ENCODE measurements at regions not wholly inside any gene's neighbourhood (a gene's known extent, or its start where the extent isn't known, plus 50 kb on each side); places are given as distances from the start of the nearest gene placed in this dataset.

DNA sequence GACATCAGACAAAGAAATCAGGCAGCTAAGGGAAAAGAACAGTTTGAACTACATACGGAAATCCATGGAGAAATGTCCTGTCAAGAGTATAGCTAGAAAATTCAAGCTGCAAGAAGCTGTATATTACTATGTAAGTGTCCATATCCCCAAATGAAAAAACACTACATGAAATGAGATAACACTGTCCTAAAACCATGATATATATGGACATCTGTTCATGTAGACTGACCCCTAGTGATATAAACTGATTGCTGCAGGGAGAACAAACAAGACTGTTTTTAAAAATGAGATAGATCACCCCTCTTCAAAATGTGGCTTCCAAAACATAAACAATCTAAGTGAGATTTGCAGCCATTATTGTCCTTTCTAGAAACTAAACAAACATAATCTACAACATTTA is 985.6 kb downstream of the EPHA3 start:
- Histone ChIP-seq H3K27me3 (no peaks in the 10 kb centered on the region), H3K4me3 (no peak overlapping the region), H3K9me3 (no peaks in the 10 kb centered on the region), H3K4me1 (no peaks in the 10 kb centered on the region), H3K27ac (no peak overlapping the region), H3K36me3 (no peaks in the 10 kb centered on the region)
- TF ChIP-seq, protein P1, sequence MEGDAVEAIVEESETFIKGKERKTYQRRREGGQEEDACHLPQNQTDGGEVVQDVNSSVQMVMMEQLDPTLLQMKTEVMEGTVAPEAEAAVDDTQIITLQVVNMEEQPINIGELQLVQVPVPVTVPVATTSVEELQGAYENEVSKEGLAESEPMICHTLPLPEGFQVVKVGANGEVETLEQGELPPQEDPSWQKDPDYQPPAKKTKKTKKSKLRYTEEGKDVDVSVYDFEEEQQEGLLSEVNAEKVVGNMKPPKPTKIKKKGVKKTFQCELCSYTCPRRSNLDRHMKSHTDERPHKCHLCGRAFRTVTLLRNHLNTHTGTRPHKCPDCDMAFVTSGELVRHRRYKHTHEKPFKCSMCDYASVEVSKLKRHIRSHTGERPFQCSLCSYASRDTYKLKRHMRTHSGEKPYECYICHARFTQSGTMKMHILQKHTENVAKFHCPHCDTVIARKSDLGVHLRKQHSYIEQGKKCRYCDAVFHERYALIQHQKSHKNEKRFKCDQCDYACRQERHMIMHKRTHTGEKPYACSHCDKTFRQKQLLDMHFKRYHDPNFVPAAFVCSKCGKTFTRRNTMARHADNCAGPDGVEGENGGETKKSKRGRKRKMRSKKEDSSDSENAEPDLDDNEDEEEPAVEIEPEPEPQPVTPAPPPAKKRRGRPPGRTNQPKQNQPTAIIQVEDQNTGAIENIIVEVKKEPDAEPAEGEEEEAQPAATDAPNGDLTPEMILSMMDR (IDR thresholded peaks at IDR 0.05) = no peak
- no peak for TF ChIP-seq POLR2A (IDR thresholded peaks at IDR 0.05)
- intact Hi-C loops (cut with DNase I; ENCODE audit: low total_unique reads) = no loop called here
- no peak for DNase-seq

DNA sequence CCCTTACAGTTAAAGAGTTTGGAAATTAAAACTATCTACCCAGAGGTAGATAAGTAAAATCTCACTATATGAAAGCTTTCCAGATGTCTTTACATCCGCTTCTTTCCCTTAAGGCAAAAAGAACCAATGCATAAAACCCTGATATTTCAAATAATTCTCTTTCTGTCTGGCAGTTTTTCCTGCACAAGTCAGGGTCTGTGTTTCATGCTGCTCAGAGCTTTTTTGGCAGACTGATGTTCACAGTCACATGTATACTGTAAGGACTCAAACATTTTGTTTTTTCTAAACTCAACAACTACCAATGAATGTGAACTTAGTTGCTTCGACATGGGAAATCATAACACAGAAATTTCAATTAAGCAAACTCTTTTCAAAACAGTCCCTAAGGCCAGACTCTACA is 988.4 kb downstream of the EPHA3 start:
- no peak for DNase-seq
- intact Hi-C loops (cut with DNase I; ENCODE audit: low total_unique reads) = no loop called here
- Histone ChIP-seq H3K4me1 (no peaks in the 10 kb centered on the region), H3K4me3 (no peak overlapping the region), H3K27me3 (no peaks in the 10 kb centered on the region), H3K36me3 (no peaks in the 10 kb centered on the region), H3K9me3 (no peaks in the 10 kb centered on the region), H3K27ac (no peak overlapping the region)
- TF ChIP-seq, protein P1 (IDR thresholded peaks at IDR 0.05) = no peak
- TF ChIP-seq POLR2A (IDR thresholded peaks at IDR 0.05) = no peak

DNA sequence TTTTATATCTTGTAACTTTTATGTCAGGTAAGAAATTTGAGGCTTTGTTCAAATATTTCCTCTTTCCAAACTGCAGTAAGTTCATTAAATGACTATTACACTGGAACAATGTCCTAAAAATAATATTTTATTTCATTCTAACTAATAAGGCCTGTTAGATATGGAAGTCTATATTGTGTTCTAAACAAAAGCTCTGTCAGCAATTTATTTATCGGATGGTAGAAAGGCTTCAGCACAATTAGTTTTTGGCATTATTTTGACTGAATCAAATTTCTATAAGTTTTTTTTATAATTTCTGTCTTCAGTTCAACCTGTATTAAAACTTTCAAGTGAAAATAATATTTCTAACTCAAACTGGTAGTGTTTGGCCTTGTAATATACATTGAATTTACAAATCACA is 992.1 kb downstream of the EPHA3 start:
- TF ChIP-seq, protein P1 (IDR thresholded peaks at IDR 0.05) = no peak
- TF ChIP-seq POLR2A (IDR thresholded peaks at IDR 0.05) = no peak
- intact Hi-C loops (cut with DNase I; ENCODE audit: low total_unique reads) = no loop called here
- no peaks in the 10 kb centered on the region for H3K4me1 ChIP-seq
- no peak overlapping the region for H3K27ac ChIP-seq
- H3K27me3 ChIP-seq = no peaks in the 10 kb centered on the region
- H3K36me3 ChIP-seq = no peaks in the 10 kb centered on the region
- H3K4me3 ChIP-seq = no peak overlapping the region
- no peak for DNase-seq
- no peaks in the 10 kb centered on the region for H3K9me3 ChIP-seq

DNA sequence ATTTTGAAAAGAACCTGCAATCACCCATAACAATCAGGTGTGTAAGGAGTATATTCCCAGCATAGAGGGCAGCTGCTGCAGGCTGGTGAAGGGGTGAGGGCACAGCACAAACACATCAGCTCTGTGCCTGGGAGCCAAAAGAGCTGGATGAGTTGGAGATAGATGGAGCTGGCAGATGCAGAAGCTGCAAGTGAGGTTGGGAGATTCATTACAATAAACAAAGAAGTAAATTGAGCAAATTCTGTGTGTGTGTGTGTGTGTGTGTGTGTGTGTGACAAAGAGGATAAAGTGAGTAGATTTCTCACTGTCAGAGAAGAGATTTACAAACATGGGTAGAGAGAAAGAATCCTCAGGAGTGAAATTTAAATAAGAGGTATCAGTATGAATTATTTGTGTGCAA is 994.7 kb downstream of the EPHA3 start:
- Histone ChIP-seq H3K9me3 (no peaks in the 10 kb centered on the region), H3K4me3 (no peak overlapping the region), H3K27ac (no peak overlapping the region), H3K36me3 (no peaks in the 10 kb centered on the region), H3K27me3 (no peaks in the 10 kb centered on the region), H3K4me1 (no peaks in the 10 kb centered on the region)
- DNase-seq = no peak
- intact Hi-C loops (cut with DNase I; ENCODE audit: low total_unique reads) = no loop called here
- no peak for TF ChIP-seq POLR2A (IDR thresholded peaks at IDR 0.05)
- TF ChIP-seq, protein P1 (IDR thresholded peaks at IDR 0.05) = no peak

DNA sequence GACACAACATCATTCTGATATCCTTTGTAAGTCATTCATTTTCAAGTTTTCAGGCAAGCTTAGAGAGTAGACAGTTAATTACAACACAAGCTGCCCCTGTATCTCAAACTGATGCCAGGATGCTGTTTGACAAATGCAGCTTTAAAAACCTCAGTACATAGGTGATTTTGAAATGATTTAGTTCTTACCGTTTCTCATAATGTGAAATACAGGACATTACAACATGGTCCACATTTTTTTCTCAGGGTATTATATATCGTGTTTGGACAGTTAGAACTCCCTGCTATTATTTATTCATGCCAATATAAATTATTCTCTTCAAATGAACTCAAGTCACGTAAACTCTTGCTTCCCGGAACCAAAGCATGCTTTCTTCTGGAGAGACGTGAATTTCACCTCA is 1013.9 kb downstream of the EPHA3 start:
- Histone ChIP-seq H3K4me3 (no peak overlapping the region), H3K9me3 (no peaks in the 10 kb centered on the region), H3K27me3 (no peaks in the 10 kb centered on the region), H3K27ac (no peak overlapping the region), H3K36me3 (no peaks in the 10 kb centered on the region), H3K4me1 (no peaks in the 10 kb centered on the region)
- no peak for DNase-seq
- intact Hi-C loops (cut with DNase I; ENCODE audit: low total_unique reads) = no loop called here
- TF ChIP-seq POLR2A (IDR thresholded peaks at IDR 0.05) = no peak
- TF ChIP-seq, protein P1 (IDR thresholded peaks at IDR 0.05) = no peak
